ENCODE measurements at regions not wholly inside any gene's neighbourhood (a gene's known extent, or its start where the extent isn't known, plus 50 kb on each side); places are given as distances from the start of the nearest gene placed in this dataset.
"Not testable (repeated sequence)": the region's sequence is repeated elsewhere in the genome, so short reads cannot be mapped to it uniquely, and the experiment has no call there.

DNA sequence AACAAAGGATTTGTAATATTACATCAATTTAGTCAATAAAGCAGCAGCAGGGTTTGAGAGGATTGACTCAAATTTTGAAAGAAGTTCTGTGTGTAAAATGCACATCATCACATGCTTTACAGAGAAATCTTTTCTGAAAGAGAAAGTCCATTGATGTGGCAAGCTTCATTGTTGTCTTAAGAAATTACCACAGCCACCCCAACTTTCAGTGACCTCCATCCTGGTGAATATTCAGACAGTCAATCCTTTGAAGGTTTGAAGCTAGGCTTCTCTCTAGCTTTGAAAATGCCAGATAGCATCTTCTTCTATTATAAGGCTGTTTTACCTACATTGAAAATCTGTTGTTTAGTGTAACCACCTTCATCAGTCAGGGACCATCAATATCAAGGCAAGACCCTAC is 51.8 kb upstream of the SETMAR start:
- no peak overlapping the region for H3K27ac ChIP-seq
- no peak overlapping the region for H3K4me3 ChIP-seq
- TF ChIP-seq CBX8 (IDR thresholded peaks at IDR 0.05) (no peak), EHMT2 (IDR thresholded peaks at IDR 0.05; ENCODE audit: low read depth) (no peak), POLR2A (IDR thresholded peaks at IDR 0.05; ENCODE audit: low read length) (no peak)
- TF ChIP-seq, protein P1, sequence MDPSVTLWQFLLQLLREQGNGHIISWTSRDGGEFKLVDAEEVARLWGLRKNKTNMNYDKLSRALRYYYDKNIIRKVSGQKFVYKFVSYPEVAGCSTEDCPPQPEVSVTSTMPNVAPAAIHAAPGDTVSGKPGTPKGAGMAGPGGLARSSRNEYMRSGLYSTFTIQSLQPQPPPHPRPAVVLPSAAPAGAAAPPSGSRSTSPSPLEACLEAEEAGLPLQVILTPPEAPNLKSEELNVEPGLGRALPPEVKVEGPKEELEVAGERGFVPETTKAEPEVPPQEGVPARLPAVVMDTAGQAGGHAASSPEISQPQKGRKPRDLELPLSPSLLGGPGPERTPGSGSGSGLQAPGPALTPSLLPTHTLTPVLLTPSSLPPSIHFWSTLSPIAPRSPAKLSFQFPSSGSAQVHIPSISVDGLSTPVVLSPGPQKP (IDR thresholded peaks at IDR 0.05; ENCODE audit: low read depth, low read length): no peak
- TF ChIP-seq, protein P2, sequence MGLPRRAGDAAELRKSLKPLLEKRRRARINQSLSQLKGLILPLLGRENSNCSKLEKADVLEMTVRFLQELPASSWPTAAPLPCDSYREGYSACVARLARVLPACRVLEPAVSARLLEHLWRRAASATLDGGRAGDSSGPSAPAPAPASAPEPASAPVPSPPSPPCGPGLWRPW (IDR thresholded peaks at IDR 0.05): no peak
- TF ChIP-seq, protein P3, sequence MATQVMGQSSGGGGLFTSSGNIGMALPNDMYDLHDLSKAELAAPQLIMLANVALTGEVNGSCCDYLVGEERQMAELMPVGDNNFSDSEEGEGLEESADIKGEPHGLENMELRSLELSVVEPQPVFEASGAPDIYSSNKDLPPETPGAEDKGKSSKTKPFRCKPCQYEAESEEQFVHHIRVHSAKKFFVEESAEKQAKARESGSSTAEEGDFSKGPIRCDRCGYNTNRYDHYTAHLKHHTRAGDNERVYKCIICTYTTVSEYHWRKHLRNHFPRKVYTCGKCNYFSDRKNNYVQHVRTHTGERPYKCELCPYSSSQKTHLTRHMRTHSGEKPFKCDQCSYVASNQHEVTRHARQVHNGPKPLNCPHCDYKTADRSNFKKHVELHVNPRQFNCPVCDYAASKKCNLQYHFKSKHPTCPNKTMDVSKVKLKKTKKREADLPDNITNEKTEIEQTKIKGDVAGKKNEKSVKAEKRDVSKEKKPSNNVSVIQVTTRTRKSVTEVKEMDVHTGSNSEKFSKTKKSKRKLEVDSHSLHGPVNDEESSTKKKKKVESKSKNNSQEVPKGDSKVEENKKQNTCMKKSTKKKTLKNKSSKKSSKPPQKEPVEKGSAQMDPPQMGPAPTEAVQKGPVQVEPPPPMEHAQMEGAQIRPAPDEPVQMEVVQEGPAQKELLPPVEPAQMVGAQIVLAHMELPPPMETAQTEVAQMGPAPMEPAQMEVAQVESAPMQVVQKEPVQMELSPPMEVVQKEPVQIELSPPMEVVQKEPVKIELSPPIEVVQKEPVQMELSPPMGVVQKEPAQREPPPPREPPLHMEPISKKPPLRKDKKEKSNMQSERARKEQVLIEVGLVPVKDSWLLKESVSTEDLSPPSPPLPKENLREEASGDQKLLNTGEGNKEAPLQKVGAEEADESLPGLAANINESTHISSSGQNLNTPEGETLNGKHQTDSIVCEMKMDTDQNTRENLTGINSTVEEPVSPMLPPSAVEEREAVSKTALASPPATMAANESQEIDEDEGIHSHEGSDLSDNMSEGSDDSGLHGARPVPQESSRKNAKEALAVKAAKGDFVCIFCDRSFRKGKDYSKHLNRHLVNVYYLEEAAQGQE (IDR thresholded peaks at IDR 0.05): no peak
- H3K4me1 ChIP-seq: no peaks in the 10 kb centered on the region
- POLR2A ChIA-PET: no interaction called here
- no peak for ATAC-seq
- DNase-seq (ENCODE audit: low read depth in 1 of 2, low spot score in 1 of 2): no peak
- H3K9me3 ChIP-seq: no peaks in the 10 kb centered on the region
- CTCF ChIA-PET: interaction anchor here (0.6 to 0.7 kb wide), 2 partner anchors 15 to 24 kb away, joined by 3 to 4 read pairs; no protein-coding TSS in a partner anchor
- no peak for FAIRE-seq
- no peak overlapping the region for H3K4me2 ChIP-seq

DNA sequence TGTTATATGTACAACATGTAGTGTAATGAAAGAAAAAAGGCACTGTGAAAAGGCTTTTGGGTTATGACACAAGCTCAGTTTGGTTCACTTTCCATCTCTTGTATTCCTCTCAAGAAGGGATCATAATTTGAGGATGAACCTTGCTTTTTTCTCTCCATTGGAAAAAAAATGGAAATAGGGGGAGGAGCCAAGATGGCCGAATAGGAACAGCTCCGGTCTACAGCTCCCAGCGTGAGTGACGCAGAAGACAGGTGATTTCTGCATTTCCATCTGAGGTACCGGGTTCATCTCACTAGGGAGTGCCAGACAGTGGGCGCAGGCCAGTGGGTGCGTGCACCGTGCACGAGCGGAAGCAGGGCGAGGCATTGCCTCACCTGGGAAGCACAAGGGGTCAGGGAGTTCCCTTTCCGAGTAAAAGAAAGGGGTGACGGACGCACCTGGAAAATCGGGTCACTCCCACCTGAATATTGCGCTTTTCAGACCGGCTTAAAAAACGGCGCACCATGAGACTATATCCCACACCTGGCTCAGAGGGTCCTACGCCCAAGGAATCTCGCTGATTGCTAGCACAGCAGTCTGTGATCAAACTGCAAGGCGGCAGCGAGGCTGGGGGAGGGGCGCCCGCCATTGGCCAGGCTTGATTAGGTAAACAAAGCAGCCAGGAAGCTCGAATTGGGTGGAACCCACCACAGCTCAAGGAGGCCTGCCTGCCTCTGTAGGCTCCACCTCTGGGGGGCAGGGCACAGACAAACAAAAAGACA is 49.9 kb upstream of the SETMAR start:
- CTCF ChIA-PET; H3K4me3 ChIP-seq; FAIRE-seq; DNase-seq (ENCODE audit: low read depth in 1 of 2, low spot score in 1 of 2); POLR2A ChIA-PET; H3K4me2 ChIP-seq; H3K9me3 ChIP-seq; H3K27ac ChIP-seq; H3K4me1 ChIP-seq; ATAC-seq: not testable (repeated sequence)
- 56% methylated on average over 22 of the region's 26 CpGs for WGBS (ENCODE audit: missing lambda C conversion rate)

Measured in A549 (cell line).